HG03066 (cell line): ENCODE measurements at regions not wholly inside any gene's neighbourhood (a gene's known extent, or its start where the extent isn't known, plus 50 kb on each side); places are given as distances from the start of the nearest gene placed in this dataset.
"Not testable (repeated sequence)": the region's sequence is repeated elsewhere in the genome, so short reads cannot be mapped to it uniquely, and the experiment has no call there.

ENCODE experiments used
- ATAC-seq: cut with Tn5 transposase; IDR thresholded peaks from one replicate; pipeline ENCODE4 v1.9.1; 2021; ENCODE audit warnings: low read depth; ENCODE audit not compliant: unreplicated experiment

- ATAC-seq, result no peak
Observed at GRCh38 chr10:9819756-9820494, 1197.7 kb upstream of the CELF2 start.

DNA sequence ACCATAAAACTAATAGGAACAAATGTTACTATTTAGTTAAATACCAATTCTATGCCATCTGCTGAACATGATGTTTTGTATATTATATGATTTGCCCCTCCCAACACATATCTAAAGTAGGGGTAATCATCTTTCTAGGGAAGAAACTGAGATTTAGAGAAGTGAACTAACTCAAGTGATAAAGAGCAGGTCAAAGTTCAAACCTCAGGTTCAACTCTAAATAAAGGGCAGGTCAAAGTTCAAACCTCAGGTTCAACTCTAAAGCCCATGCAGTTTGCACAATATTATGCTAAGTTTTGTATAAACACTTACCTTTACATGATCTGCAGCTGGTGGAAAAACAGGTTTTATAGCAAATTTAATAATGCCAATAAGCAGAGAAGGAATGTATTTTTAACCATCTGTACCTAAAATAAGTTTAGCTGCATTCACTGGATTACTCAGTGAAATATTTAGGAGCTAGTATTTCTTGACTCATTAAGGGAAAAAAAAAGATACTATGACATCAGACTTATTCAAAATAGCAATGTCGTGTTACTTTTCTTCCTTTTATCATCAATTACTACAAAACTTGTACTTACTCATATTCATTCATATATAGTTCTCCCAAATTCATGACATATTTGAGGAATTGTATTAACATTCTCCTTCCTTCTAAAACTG is 1194.3 kb upstream of the CELF2 start:
- ATAC-seq, result no peak

- no peak for ATAC-seq
Observed at GRCh38 chr10:9824631-9825071, 1193.0 kb upstream of the CELF2 start.

- no peak for ATAC-seq
Observed at GRCh38 chr10:9825491-9826018, 1192.1 kb upstream of the CELF2 start.

DNA sequence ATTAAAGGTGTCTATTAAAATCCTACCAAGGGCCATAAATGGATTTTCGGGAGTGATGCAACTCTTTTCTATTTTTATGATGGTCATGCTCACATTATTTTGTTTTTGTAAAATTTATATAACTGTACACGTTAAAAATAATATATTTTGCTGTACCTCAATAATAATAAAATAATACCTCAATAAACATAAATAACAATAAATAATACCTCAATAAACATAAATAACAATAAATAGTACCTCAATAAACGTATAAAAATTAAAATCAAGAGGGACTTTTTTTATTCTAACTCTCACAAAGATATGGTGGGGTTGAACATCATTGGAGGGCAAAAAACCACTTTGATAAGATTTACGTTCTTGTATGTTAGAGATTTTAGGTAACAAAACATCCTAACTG is 1189.6 kb upstream of the CELF2 start:
- no peak for ATAC-seq

GRCh38 chr10:9833942-9834341 is 1183.7 kb upstream of the CELF2 start:
- no peak for ATAC-seq

DNA sequence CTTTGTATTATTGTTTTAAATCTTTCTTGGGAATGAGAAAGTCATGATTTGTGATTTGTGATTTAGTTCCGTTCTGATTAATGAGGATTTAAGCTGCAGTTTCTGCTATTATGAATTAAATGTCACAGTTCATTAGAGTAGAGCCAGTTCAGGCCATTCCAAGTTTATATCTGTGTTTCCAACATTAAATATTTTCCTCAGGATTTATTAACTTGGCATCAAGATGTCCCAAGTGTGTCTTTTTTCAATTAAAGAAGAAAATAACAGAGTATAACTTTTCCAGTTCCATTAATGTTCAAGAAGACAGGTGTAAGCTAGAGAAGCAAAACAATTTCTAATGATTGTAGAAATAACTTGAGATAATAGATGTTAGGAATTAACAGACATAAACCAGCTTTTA is 1183.2 kb upstream of the CELF2 start:
- ATAC-seq, result no peak

GRCh38 chr10:9845075-9845474 is 1172.6 kb upstream of the CELF2 start:
- ATAC-seq, result no peak

DNA sequence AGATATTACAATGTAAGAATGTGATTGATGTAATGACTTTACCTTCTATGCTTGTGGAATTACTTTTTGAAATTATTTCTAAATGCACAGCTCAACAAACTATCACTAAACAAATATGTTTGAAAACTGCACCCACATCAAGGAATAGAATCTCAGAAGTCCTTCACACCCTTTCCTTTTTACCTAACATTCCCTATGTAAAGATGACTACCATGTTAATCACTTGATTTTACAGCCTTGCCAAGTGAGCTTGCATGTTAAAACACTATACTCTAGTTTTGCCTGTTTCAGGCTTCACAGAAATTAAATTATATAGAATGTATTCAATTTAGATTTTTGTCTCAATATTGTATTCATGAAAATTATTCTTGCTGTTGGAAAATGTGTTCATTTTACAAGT is 1169.4 kb upstream of the CELF2 start:
- no peak for ATAC-seq

GRCh38 chr10:9848981-9849380 is 1168.7 kb upstream of the CELF2 start:
- no peak for ATAC-seq

DNA sequence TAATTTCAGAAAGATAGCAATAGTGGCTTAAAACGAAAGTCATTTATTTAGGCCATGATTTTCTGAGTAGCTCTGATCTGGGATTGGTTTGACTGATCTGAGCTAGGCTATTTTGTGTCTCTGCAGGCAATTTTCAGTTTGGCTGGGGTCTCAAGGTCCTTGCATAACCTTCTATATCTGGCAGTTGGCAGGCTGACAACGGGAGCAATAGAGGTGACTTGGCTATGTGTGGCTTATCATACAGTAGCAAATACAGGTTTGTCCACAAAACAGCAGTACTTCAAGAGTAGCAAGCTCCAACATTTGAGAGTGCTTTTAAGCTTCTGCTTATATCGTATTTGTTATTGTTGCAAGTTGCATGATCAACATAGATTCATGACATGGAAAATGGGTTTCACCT is 1167.3 kb upstream of the CELF2 start:
- ATAC-seq, result no peak

- ATAC-seq, result no peak
Observed at GRCh38 chr10:9851808-9852207, 1165.9 kb upstream of the CELF2 start.

DNA sequence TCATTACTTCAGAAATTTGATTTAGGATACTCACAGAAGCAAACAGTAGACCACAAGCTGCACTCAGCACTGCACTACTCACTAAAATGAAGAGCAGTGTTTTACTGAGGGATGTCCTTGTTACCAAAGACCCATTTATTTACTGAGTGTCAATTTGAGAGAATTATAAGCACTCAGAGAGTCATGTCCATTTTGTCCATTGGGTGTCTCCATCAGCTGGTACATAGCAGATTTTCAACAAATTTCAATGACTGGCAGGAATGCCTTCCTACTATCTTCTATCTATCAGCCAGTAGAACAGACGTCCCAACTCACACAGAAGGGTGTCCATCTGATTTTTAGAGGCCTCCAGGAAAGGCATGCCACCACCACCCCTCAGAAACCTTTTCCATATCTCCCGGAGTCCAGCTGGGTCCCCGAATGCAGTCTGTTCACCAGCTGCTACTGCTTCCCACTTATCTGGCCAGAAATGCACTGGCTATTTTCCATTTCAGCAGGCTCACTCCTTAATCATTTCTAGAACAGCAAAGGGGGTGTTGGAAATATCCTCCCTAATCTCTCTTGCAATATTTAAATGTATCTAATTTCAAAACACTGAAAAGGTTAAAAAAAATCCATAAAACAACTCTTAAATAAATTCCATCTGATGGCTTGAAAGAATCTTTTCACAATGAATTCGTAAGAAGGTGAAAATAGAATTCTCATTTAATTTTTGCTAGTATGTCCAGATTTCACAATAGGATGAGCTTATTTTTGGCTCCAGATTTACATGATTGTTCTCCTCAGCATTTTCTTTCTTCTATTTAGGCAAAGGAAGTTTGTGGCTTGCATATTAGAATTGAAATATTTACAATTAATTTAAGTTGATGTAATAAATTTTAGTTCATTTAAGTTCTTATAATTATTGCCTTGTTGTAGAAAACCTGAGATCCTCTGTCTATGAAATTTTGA is 1164.0 kb upstream of the CELF2 start:
- no peak for ATAC-seq

DNA sequence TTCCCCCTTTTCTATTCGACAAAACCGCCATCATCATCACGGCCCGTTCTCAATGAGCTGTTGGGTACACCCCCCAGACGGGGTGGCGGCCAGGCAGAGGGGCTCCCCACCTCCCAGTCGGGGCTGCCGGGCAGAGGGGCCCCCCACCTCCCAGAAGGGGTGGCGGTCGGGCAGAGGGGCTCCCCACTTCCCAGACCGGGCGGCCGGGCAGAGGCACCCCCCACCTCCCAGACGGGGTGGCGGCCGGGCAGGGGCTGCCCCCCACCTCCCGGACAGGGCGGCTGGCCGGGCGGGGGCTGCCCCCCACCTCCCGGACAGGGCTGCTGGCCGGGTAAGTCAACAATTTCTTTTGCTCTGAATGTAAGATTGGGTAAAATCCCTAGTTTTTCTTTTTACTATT is 1162.2 kb upstream of the CELF2 start:
- ATAC-seq, result not testable (repeated sequence)

GRCh38 chr10:9858816-9859215 is 1158.9 kb upstream of the CELF2 start:
- no peak for ATAC-seq

DNA sequence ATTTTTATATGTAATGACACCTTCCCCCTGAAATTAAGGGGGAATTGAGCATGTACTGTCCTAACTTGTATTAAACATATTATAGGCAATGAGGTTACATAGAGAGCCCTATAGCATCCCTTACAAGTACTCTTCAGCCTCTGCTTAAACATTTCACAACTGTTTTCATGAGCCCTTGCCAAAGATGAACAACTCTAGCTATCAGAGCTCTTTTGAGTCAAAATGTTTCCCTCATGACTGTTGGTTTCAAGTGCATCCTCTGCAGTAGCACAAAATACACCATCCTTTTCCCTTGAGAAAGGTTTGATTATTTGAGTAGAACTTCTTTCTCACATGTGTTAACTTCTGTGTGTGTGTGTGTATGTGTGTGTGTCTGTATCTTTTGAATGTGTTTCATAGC is 1157.6 kb upstream of the CELF2 start:
- no peak for ATAC-seq

GRCh38 chr10:9863559-9864121 is 1154.0 kb upstream of the CELF2 start:
- ATAC-seq, result no peak

GRCh38 chr10:9868499-9868898 is 1149.2 kb upstream of the CELF2 start:
- ATAC-seq, result no peak

- ATAC-seq, result no peak
Observed at GRCh38 chr10:9869205-9869604, 1148.5 kb upstream of the CELF2 start.

DNA sequence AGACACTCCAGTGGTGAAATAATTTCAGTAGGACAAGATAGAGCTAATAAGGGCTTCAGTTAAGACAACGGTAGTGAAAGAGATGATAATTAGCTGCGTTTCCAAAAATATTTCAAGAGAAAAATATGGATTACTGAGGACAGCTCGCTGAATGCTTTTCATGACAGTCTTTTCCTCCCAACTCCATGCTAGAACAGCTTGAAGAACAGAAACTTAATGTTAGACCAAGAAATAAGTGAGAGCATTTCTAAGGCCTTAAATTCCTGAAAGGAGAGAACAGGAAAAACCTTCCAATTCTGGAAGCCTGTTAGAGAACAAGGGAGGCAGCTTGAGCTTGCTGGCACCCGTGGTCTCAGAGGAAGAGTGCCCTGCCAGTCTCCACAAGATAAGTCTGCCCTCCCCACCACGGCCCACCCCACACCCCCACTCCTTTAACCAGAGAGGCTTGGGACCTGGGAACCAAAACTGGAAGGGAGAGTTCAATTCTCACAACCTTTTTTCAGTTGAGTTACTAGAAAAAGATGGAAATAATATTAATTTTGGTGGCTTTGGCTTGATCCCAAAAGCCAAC is 1148.0 kb upstream of the CELF2 start:
- ATAC-seq, result no peak
